ENCODE measurements at regions not wholly inside any gene's neighbourhood (a gene's known extent, or its start where the extent isn't known, plus 50 kb on each side); places are given as distances from the start of the nearest gene placed in this dataset.

- DNase-seq (ENCODE audit: low spot score), result no peak
- TF ChIP-seq CTCF (IDR thresholded peaks at IDR 0.05; ENCODE audit: extremely low read depth, insufficient read depth, missing control alignments), result no peak
- in situ Hi-C loops (cut with MboI; ENCODE audit: low pct_unique_long_range_greater_than_20kb, low sequenced_read_pairs, unreplicated experiment), result no loop called here
These were observed 1291.1 kb upstream of the MAP3K7 start for GRCh38 chr6:91877994-91878393.

- in situ Hi-C loops (cut with MboI; ENCODE audit: low pct_unique_long_range_greater_than_20kb, low sequenced_read_pairs, unreplicated experiment), result no loop called here
- no peak for DNase-seq (ENCODE audit: low spot score)
- no peak for TF ChIP-seq CTCF (IDR thresholded peaks at IDR 0.05; ENCODE audit: extremely low read depth, insufficient read depth, missing control alignments)
These were observed 1288.1 kb upstream of the MAP3K7 start for GRCh38 chr6:91874971-91875370.

DNA sequence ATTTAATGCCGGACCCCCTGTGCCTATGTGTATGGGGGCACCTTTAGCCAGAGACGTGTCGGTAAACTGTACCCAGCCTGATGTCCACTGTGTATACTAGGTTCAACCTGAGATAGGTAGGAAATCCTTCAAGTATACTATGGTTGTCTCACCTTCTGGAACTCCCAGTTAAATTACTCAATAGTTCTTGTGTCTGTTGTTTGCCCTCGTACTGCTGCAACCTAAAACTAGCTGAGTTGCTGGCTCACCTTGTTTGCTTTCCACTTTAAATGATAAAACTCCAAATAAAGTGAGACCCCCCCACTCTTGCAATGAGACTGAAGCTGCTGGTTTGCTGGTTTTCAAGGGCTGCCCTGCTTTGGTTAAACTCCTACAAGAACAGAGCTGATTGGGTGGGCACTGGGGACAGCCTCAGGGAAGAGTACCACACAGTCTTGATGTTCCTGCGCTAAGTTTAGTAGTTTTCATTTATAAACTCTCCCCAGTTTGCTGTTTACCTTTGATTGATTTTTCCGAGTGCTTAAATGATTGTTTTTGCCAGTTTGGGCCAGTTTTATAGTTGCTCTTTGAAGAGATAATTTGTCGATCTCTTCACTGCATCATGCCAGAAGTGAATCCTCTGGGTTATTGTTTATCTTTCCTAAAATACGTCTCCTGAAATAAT, 1281.8 kb upstream of the MAP3K7 start:
- no peak for DNase-seq (ENCODE audit: low spot score)
- TF ChIP-seq CTCF (IDR thresholded peaks at IDR 0.05; ENCODE audit: extremely low read depth, insufficient read depth, missing control alignments), result no peak
- in situ Hi-C loops (cut with MboI; ENCODE audit: low pct_unique_long_range_greater_than_20kb, low sequenced_read_pairs, unreplicated experiment), result no loop called here

DNA sequence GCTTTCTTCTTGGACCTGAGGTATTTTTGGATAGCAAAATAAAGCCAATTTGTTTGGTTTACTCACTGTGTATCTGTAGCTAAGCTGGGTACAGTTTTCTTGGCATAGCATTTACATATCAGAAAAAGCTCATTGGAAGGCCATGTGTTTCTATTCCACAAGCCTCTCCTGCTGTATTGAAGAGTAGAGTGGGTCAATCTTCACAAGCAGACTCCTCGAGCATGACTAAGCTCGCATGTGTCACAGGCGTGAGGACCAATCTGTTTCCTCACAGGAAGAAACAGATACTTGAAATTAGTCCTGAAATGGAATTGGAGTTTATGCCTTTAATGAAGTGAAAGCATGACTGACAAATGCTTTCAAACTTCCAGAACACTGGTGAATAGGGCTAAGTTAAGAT, 1279.0 kb upstream of the MAP3K7 start:
- DNase-seq (ENCODE audit: low spot score), result no peak
- in situ Hi-C loops (cut with MboI; ENCODE audit: low pct_unique_long_range_greater_than_20kb, low sequenced_read_pairs, unreplicated experiment), result no loop called here

DNA sequence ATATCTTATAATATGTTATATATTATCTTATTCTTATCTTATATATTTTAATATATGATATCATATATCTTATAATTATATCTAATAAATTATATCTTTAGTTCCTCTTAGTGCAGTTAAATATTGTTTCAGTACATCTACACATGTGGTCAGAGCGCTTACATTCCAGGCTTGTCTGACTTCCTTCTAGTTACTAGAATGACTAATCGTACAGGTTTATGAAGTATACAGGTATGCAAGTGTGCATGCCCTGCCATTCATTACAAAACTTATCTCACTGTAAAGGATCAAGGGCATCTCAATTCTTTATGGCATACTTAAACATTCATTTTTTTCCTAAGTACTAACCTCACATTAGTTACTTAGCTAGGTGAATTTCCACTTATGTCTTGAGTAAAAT, 1278.0 kb upstream of the MAP3K7 start:
- DNase-seq (ENCODE audit: low spot score), result no peak
- TF ChIP-seq CTCF (IDR thresholded peaks at IDR 0.05; ENCODE audit: extremely low read depth, insufficient read depth, missing control alignments), result no peak
- in situ Hi-C loops (cut with MboI; ENCODE audit: low pct_unique_long_range_greater_than_20kb, low sequenced_read_pairs, unreplicated experiment), result no loop called here

More for the DNA sequence above, 1279.0 kb upstream of the MAP3K7 start:
- no peak for TF ChIP-seq CTCF (IDR thresholded peaks at IDR 0.05; ENCODE audit: extremely low read depth, insufficient read depth, missing control alignments)

GRCh38 chr6:91860541-91861335, 1273.9 kb upstream of the MAP3K7 start:
- no peak for DNase-seq (ENCODE audit: low spot score)
- in situ Hi-C loops (cut with MboI; ENCODE audit: low pct_unique_long_range_greater_than_20kb, low sequenced_read_pairs, unreplicated experiment), result no loop called here
- TF ChIP-seq CTCF (IDR thresholded peaks at IDR 0.05; ENCODE audit: extremely low read depth, insufficient read depth, missing control alignments), result no peak

Data from GM13977 (cell line).